ENCODE measurements at regions not wholly inside any gene's neighbourhood (a gene's known extent, or its start where the extent isn't known, plus 50 kb on each side); places are given as distances from the start of the nearest gene placed in this dataset.

DNA sequence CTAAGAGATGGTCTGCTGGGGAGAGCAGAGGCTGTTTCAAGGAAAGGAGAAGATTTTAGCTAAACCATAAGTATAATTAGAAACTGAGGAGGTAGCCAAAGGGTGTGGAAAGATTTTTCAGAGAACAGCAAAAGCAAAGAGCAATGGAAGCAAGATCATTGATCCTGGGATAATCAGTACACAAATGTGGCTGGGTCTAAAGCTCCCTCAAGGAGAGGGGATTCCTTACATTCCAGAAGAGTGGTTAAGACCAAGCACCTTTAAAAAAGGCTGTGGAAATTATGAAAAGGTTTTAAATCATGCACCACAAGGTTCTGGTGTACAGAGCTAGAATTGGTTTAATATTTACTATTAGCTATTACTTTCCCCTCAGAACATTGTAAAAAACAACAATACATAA is 246.0 kb upstream of the UBE2E3 start:
- DNase-seq: no peak

DNA sequence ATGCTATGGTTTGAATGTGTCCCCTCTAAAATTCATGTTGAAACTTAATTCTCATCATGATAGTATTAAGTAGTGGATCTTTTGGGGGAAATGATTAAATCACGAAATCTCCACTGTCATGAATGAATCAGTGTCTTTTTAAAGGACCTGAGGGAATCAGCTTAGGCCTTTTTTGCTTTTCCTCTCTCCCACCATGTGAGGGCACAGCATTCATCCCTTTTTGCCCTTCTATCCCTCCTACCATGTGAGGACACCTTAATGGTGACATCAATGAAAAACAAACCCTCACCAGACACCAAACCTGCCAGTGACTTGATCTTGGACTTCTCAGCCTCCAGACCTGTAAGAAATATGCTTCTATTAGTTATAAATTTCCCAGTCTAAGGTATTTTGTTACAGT is 247.1 kb upstream of the UBE2E3 start:
- no peak for DNase-seq

DNA sequence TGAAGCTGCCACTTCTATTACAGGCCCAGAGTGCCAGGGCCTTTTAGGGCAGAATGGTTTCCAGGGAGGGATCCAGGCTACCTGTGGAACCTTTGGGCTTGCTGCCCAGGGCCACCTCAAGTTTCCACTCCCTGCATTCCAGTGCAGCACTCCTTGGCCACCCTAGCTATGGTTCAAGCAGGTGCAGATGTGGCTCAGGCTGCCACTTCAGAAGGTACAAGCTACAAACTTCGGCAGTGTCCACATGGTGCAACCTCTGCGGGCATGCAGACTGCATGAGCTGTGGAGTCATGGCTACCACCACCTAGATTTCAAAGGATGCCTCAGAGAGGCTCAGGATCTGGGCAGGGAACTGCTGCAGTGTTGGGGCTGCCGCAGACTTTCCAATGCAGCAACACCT is 248.1 kb upstream of the UBE2E3 start:
- DNase-seq: no peak

DNA sequence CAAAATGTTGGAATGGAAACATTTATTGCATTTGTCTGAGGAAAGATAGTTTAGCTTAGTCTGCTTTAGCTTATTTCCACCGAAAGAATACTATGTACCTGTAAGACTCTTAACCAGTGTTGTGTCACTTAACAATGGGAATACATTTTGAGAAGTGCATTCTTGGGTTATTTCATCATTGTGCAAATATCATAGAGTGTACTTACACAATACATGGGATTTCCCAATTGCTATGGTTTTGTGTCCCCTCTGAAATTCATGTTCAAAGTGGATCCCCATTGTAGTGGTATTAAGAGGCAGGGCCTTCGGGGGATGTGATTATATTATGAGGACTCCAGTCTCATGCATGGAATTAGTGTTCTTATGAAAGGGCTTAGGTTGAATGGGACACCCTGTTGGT is 249.4 kb upstream of the UBE2E3 start:
- DNase-seq: no peak

DNA sequence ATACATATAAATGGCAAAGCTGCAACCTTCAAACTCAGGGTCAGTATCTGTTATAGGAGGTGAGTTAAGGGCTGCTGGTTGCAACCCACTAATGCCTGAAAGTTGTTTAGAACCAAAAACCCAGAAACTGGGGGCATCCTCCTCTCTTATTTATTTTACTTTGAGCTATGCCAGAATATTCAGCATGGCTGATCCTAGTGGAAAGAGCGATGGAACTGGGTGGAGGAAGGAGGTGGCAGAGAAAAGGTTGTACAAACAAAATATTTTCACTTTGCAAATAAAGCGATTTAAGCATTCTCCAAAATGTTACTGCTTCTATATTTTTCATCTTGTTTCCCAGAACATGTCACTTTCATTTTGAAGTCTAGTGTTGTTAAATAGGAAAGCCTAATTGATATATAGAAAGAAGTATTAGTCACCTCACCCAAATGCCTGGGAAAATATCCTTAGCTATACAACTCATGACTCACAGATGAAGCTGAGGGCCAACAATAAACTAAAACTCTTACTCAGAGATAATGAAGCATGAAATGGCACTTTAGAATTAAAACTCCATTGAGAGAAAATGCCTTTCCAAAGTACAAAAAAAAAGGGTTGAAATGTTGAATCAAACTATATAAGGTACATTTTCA is 251.4 kb upstream of the UBE2E3 start:
- no peak for DNase-seq

DNA sequence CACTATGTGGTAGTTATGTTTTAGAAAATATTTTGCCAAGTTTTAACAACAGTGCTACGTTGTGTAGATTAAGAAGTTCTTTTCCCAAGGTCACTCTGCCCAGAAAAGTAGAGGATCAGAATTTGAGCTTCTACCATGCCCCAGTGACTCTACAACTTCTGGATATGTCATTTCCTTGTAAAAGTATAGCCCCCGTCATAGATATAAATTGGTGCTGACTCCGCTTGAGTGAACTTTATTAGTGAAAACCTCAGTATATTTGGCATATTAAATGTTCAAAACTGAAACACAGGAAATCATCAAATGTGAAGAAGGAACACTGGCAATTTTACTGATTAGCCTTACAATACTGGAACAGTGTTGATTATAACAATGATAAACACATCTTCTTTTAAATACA is 256.7 kb upstream of the UBE2E3 start:
- no peak for DNase-seq

DNA sequence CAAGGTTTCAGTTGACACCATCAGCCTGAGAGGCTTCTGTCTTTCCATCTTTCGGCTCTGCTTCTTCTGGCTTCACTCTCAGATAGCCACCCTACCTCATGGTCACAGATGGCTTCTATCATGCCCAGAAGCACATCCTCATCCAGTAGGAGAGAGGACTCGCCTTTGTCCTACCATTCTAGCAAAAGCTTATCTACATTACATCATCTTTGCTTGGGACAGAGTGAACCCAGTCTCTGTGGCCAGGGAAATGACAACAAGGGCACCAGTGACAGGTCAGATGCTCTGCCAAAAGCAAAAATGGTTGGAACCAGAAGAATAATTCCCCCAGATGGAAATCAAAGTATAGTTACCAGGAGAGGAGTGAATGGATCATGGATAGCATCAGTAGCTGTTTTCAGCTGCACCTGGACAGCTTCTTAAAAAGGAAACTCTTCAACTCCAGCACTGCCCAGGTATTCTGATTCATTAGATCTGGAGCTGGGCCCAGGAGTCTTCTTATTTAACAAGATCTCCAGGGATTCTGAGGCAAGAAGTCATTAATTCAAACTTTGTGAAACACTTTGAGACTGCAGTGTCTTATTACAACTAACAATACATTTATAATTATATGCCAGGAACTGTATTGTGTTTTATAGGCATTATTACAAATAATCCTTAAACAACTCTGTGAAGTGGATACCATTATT is 257.7 kb upstream of the UBE2E3 start:
- DNase-seq: no peak

DNA sequence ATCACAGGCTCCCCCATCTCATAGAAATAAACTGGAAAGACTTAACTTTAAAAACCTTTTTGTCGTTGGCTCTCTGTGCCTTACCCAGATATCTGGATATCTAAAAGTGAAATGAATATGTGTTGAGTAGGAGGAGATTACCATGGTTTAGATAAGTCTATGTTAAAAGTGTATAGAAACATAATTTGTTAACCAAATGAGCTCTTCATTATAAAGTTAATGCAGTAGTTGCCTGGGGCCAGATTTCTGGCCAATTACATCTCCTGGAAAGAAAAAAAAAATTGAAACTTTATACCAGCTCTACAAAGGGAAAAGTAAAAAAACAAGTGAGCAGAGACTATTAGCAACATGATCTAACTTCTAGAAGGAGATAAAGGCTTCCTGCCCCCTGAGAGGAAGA is 259.6 kb upstream of the UBE2E3 start:
- DNase-seq: no peak

DNA sequence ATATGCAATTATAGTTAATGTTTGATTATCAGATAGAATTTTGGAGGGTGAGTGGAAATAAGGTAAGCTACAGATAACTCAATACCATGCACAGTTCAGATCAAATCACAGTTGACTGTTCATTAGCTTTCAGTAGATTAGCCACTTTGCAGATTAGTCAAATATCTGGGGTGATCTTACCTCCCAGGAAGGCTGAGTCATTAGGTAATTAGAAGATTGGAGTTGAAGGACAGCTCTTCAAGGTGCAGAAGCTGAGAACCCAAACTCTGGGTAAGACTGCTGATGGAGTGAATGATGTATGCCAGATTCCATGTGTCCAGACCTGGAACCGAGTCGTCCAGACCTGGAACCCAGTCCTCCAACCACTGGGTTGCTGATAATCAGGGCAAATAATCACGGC is 262.8 kb upstream of the UBE2E3 start:
- no peak for DNase-seq

DNA sequence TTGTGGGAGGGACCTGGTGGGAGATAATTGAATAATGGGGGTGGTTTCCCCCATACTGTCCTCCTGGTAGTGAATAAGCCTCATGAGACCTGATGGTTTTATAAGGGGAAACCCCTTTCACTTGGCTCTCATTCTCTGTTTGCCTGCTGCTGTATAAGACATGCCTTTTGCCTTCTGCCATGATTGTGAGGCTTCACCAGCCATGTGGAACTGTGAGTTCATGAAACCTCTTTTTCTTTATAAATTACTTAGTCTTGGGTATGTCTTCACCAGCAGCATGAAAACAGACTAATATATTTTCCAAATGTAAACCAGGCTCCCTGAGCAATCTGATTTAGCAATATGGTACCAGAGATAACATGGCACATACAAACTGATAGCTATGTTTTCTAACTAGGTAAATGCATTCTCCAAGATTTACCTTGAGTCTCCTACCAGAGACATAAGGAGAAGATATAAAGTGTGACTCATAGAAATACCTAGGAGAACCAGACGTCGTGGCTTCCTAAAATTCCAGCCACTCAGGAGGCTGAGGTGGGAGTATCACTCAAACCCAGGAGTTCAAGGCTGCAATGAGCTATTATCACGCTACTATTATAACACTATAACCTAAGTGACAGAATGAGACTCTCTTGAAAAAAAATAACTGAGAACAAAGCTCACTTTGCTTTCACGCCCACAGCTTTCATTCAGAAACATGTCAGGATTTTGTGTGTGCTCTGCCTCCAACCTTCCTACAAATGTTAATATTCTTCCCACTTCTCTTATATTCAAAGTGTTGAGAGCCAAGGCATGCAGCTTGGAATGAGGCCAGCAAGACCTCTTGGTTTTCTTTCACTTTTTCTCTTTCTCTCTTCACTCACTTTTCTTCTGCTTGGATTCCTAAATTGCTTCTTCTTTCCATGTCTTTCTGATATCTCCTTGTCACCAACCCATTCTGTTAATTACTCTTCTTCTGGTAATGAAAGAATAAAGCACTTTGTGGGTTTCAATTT is 263.9 kb upstream of the UBE2E3 start:
- DNase-seq: no peak

DNA sequence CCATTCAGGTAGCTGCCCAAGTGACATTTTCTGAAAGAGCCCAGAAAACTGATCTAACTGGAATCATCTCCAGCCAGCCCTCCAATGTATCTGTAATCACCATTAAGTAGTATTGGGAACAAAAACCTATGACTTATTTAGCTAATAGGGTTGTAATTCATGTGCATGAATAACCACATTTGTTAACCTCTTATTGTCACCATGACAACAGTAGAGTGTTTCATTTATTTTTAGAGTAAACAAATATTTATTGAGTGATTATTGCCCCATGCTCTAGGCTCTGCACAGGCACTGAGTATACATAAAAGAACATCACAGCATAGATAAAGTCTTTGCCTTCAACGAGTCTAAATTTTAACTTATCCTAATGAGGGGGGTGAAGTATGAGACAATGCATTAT is 265.4 kb upstream of the UBE2E3 start:
- no peak for DNase-seq

DNA sequence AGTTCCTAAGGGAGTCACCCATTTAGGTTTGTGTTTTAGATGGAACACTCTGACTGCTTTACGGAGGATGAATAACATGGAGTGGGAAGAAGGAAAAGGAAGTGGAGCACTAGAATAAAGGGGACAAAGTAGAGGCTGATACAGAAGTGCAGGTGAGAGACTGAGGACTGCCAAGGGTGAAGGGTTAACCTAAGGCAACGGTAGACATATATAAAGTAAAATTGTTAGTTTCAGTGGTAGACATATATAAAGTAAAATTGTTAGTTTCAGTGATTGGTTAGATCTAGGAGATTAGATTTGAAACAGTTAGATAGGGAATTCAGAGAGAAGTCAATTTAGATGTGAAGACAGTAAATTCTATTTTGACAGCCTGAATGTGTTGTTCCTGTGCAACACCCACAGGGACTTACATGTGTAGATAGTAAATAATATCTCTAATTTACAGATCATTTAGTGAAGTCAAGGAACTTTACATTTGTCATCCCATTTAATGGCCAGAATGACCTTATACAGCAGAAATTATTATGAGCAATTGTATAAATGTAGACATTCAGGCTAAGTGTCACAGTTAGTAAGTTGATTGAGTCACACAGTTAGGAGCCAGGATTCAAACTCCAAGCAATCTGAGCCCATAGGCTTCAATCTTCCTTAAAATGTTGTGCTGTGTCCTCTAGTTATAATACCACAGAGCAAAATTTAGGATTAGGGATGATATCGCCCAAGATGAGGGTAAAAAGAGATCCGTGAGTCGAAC is 270.8 kb upstream of the UBE2E3 start:
- no peak for DNase-seq

DNA sequence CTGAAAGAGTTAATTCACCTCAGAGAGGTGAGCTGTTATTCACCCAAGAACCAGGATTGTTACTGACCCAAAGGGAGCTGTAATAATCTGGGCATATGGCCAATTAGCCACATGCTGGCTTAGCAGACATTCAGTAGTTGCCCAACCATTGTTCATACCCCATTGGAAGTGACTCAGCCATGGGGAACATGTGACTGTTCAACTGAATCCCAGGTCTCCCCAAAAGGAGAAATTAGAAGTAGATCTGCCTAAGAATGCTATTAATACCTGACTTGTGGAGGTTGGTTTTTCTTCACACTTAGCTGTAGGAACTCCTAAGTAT is 272.6 kb upstream of the UBE2E3 start:
- DNase-seq: peak; percentile 79 to 81

DNA sequence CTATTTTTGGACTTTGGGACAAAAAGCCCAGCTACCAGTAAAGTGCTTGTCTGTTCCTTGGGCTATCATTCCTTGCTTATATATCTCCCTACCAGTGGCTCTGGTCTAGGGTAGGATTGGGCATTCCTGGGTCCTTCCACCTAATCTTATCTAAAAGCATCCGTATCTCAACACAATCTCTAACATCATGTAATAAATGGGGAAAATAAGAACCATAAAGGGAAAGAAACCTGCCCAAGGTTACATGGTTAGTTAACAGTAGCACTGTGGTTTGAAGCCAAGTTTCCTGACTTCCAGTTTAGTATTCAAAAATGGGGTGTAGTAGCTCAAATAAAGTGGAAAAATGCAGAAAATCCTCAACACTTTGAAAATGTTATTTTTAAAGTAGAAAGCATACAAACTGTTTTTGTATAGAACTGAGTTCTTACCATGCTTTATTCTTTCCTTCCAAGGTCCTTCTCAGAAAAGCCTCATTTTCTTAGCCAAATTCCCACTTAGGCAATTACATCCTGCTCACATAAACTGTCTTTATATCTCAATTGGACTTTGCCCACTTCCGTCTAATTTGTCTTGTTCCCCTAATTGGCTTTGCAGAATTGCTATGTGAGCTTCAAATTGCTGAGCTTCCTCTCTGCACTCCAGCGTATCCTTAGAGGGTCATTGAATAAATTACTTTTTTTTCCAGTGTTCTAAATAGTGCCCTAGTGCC is 273.1 kb upstream of the UBE2E3 start:
- DNase-seq: peak; percentile 79 to 81

DNA sequence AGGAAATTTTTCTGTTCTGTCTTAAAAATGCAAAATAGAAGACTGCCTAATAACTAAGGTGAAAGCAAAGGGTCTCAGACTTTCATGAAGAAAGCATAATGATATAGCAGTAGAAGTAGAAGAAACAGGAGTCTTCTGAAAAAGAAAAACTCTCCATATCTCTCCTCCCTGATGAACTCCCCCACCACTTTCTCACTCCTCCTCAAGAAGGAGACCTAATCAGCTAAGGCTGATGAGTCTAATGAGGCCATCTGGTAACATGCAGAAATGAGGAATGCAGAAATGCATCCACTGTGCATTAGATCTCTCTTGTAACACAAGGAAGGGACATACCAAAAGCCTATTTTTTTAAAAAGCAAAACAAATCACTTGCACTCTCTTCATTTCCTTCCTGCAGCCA is 273.7 kb upstream of the UBE2E3 start:
- DNase-seq: no peak

DNA sequence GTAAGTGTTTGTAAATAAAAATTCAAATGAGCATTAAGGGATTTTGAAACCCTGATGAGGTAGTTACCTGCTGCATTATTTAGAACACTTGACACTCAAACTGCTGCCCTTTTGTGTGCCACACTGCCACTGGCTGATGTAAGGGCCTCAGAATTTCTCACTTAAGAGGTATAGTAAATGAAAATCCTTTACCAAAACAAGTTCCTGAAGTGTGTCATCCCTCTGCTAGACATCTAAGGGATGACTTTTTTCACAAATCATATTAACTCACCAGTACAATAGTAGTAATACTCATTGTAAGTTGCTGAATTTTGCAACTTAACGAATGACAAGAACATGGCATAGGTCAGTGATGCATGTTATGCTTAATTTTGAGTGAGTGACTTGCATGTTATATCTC is 274.9 kb upstream of the UBE2E3 start:
- DNase-seq: no peak

DNA sequence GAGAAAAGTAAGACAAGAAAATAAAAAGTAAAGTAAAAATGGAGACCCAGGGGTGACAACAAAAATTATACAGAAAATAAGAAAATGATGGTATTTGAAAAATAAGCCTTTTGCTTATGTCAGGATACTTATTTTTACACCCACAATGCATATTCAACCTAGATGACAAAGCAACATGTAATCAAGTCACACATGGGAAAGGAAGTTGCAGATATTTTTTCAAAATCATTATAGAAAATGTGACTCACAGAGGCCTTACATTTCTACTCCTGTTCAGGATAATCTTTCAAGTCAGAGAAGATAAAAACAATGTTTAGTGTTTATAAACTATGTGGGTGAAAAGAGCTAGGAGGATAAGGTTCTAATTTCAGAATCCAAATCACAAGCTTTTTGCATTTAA is 275.3 kb upstream of the UBE2E3 start:
- DNase-seq: no peak

DNA sequence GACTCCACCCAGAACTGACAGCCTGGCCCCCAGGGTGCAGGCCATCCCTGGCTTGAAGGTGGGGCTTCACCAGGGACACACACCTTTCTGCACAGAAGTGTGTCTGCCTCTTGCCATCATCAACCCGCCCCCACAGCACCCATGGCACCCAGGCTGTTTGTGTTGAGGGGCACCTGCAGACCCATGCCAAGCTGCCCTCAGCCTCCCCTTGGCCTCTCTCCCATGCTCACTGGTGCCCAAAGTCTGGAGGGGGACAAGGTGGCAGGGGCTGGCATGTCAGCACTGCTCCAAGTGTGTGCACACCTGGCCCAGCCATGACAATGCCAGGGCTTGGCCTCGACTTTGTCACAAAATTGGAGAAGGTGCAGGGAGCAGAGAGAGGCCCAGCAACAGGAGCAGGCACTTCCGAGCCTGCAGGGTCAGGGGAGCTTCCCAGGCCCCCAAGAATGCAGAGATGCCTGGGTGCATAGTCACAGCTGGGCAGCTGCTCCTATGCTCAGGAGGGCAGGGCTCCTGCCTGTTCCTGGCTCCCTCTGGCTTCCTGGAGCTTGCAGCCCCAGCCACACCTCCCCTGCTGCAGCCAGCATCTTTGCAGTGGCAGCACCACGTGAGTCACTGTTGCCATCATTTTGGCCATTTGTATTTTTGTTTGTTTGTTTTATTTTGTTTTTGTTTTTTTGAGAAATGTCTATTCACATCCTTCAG is 280.6 kb upstream of the UBE2E3 start:
- no peak for DNase-seq

DNA sequence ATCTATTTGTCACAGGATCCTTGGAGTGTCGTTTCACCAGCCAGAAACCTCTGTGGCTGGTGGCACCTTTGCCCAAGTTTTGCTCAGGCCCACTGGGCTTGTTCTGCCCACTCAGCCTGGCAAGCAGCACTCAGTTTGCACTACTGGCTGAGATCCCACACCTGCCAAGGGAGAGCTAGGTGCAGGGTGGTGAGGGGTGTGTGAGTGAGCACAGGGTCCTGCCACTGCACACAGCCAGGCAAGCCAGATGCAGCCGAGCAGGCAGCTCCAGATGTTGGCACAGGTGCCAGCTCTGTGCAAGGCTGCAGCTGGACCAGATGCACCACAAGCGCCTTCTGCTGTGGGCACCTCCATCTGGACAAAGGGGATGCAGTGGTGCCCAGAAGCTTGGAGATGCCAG is 281.7 kb upstream of the UBE2E3 start:
- no peak for DNase-seq

DNA sequence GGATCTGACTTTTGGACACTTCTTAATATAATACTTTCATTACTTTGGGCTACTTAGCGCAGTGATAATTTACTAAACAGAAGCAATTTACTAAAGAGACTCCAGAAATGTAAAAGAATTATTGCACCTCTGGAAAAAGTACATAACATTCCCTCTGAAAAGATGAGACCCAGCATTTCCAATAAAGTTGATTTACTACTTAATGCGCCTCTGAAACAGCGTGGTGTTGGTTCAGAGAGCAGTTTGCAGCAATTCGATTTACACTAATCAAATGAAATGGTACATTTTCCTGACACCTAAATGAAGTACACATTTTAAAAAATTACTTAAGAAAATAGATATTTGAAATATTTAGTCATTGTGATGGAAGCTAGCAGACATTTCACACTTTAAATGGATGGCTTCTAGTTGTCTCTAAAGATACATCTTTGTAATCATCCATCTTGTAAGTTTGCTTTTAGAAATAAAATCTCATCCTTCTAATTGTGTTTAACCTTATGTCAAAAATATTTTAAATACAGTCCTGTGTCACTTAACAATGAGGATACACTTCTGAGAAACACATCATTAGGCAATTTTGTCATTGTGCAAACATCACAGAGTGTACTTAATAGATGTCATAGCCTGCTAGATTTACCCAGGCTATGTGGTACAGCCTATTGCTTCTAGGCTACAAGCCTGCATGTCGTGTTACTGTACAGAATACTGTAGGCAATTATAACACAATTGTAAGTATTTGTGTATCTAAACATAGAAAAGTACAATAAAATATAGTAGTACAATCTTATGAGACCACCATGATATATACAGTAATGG is 284.6 kb upstream of the UBE2E3 start:
- DNase-seq: no peak

All from Kasumi-1 (cell line).